ENCODE measurements at regions not wholly inside any gene's neighbourhood (a gene's known extent, or its start where the extent isn't known, plus 50 kb on each side); places are given as distances from the start of the nearest gene placed in this dataset.

DNA sequence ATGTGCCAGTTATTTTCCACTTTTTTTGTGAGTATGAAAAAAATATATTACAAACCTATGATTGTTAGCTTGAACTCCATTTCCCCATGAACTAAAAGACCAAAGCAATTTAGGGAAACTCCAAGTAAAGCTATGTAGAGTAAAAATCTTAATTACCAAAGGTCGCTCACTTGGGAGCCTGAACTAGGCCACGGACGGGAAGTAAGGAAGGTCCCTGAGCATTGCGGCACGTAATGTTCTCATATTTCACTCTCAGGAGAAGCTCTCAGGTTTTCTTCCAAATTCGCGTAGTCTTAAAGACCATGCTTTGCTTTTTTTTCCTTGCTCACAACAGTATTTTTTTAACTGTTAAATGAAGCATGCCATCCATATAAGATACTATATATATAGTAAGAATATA, 215.3 kb upstream of the RARB start:
- Histone ChIP-seq H2AK9ac (replicated peaks; ENCODE audit: low read depth, low read length, poor library complexity) (no peak overlapping the region), H3K4me3 (ENCODE audit: insufficient read depth, low read depth, low read length) (no peak overlapping the region), H2AK5ac (ENCODE audit: low read depth, low read length) (no peak overlapping the region), H3K36me3 (ENCODE audit: control insufficient read depth, insufficient read depth, low read length) (no peaks in the 10 kb centered on the region), H3K18ac (ENCODE audit: low read depth, low read length) (no peak overlapping the region), H2BK15ac (ENCODE audit: low read depth, low read length) (no peak overlapping the region), H3K4me1 (ENCODE audit: control insufficient read depth, insufficient read depth, low read length) (no peaks in the 10 kb centered on the region), H3K9me1 (ENCODE audit: insufficient read depth, low read length) (no peaks in the 10 kb centered on the region), H3K27ac (ENCODE audit: insufficient read depth, low read length) (no peak overlapping the region), H3K9ac (ENCODE audit: low read depth, low read length) (no peak overlapping the region), H4K8ac (ENCODE audit: low read depth in 2 of 2, low read length in 2 of 2) (no peak overlapping the region), H3K23ac (ENCODE audit: low read depth, low read length) (no peak overlapping the region), H3K79me1 (ENCODE audit: low read depth in 1 of 2, low read length in 2 of 2) (no peaks in the 10 kb centered on the region), H4K20me1 (ENCODE audit: insufficient read depth, low read length) (no peaks in the 10 kb centered on the region), H4K5ac (ENCODE audit: low read depth, low read length) (no peak overlapping the region), H3K27me3 (ENCODE audit: control insufficient read depth, insufficient read depth, low read length) (no peaks in the 10 kb centered on the region), H3K4me2 (ENCODE audit: low read depth, low read length) (no peak overlapping the region), H3K4ac (ENCODE audit: low read depth, low read length) (no peak overlapping the region), H2AFZ (replicated peaks; ENCODE audit: low read length, poor library complexity) (no peak overlapping the region), H2BK20ac (ENCODE audit: low read depth, low read length) (no peak overlapping the region), H3K9me3 (ENCODE audit: control insufficient read depth, insufficient read depth, low read length) (peaks cover 4% of the 10 kb centered on the region), H3K56ac (ENCODE audit: extremely low read depth, insufficient read depth, low read length) (no peak overlapping the region), H4K91ac (ENCODE audit: insufficient read depth, low read depth, low read length) (no peak overlapping the region), H2BK120ac (ENCODE audit: low read depth, low read length) (no peak overlapping the region), H3K14ac (replicated peaks; ENCODE audit: low read depth, low read length) (no peak overlapping the region), H2BK5ac (ENCODE audit: low read depth, low read length, poor library complexity, severe bottlenecking) (no peak overlapping the region)
- ATAC-seq (ENCODE audit: low read depth) (no peak), DNase-seq (no peak)
- POLR2A ChIA-PET (ENCODE audit: unreplicated experiment) = no interaction called here
- whole genome bisulfite sequencing, 2 experiments (ENCODE audit: extremely low coverage in 2 of 2, insufficient read length in 1 of 2) = no CpG with 5 or more reads among the region's 7 CpGs
- no TSS peak for BruUV-seq (replicated peaks)
- intact Hi-C loops (cut with micrococcal nuclease) = no loop called here
- dilution Hi-C loops (cut with HindIII; ENCODE audit: low sequenced_read_pairs, unreplicated experiment) = no loop called here
- in situ Hi-C loops (cut with MboI; ENCODE audit: low sequenced_read_pairs) = no loop called here
- CTCF ChIA-PET = no interaction called here
- TF ChIP-seq CTCF (conservative IDR thresholded peaks at IDR 0.05; ENCODE audit: low read depth, low read length) (no peak), RCOR1 (IDR thresholded peaks at IDR 0.05; ENCODE audit: insufficient replicate concordance, low read length) (no peak), RFX5 (IDR thresholded peaks at IDR 0.05; ENCODE audit: low read depth, low read length) (no peak), POLR2A (IDR thresholded peaks at IDR 0.05; ENCODE audit: low read depth, low read length) (no peak)
